ENCODE measurements at regions not wholly inside any gene's neighbourhood (a gene's known extent, or its start where the extent isn't known, plus 50 kb on each side); places are given as distances from the start of the nearest gene placed in this dataset.

- FAIRE-seq, result no peak
- H3K79me2 ChIP-seq (ENCODE audit: insufficient read depth, low read length), result no peaks in the 10 kb centered on the region
- Mint-ChIP-seq H3K27me3 (ENCODE audit: low read depth, unreplicated experiment) (no peaks in the 10 kb centered on the region), H3K9me3 (ENCODE audit: unreplicated experiment) (no peaks in the 10 kb centered on the region), H3K36me3 (ENCODE audit: low read depth, unreplicated experiment) (no peaks in the 10 kb centered on the region), H3K4me3 (ENCODE audit: unreplicated experiment) (no peak overlapping the region), H3K27ac (ENCODE audit: unreplicated experiment) (no peak overlapping the region), H3K4me1 (ENCODE audit: low read depth, unreplicated experiment) (no peaks in the 10 kb centered on the region)
- no peaks in the 10 kb centered on the region for H4K20me1 ChIP-seq (ENCODE audit: insufficient read depth, low read length)
- no peak overlapping the region for H3K4me2 ChIP-seq (ENCODE audit: low read length)
- no peaks in the 10 kb centered on the region for H3K4me1 ChIP-seq (ENCODE audit: insufficient read depth, low read length)
- no peaks in the 10 kb centered on the region for H3K9me3 ChIP-seq (ENCODE audit: insufficient read depth, low read depth, low read length)
- H3K4me3 ChIP-seq (ENCODE audit: insufficient read depth, low read depth, low read length), result no peak overlapping the region
- H3K27me3 ChIP-seq (ENCODE audit: insufficient read depth, low read length), result peaks cover 3% of the 10 kb centered on the region
- H3K36me3 ChIP-seq (ENCODE audit: insufficient read depth, low read length), result no peaks in the 10 kb centered on the region
- TF ChIP-seq EZH2 (IDR thresholded peaks at IDR 0.05; ENCODE audit: insufficient read depth, low read length), result no peak
- TF ChIP-seq, protein P1, sequence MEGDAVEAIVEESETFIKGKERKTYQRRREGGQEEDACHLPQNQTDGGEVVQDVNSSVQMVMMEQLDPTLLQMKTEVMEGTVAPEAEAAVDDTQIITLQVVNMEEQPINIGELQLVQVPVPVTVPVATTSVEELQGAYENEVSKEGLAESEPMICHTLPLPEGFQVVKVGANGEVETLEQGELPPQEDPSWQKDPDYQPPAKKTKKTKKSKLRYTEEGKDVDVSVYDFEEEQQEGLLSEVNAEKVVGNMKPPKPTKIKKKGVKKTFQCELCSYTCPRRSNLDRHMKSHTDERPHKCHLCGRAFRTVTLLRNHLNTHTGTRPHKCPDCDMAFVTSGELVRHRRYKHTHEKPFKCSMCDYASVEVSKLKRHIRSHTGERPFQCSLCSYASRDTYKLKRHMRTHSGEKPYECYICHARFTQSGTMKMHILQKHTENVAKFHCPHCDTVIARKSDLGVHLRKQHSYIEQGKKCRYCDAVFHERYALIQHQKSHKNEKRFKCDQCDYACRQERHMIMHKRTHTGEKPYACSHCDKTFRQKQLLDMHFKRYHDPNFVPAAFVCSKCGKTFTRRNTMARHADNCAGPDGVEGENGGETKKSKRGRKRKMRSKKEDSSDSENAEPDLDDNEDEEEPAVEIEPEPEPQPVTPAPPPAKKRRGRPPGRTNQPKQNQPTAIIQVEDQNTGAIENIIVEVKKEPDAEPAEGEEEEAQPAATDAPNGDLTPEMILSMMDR (IDR thresholded peaks at IDR 0.05; ENCODE audit: insufficient read depth, low read depth, low read length), result no peak
- H2AFZ ChIP-seq (ENCODE audit: low read depth, low read length), result no peak overlapping the region
- no peak overlapping the region for H3K27ac ChIP-seq (ENCODE audit: low read depth, low read length)
- H3K9ac ChIP-seq (ENCODE audit: low read length), result no peak overlapping the region
- DNase-seq (ENCODE audit: low read depth), result no peak
These were observed 72.6 kb downstream of the CCR1 start for GRCh38 chr3:46135475-46135874.

- Mint-ChIP-seq H3K27me3 (ENCODE audit: low read depth, unreplicated experiment) (no peaks in the 10 kb centered on the region), H3K4me1 (ENCODE audit: low read depth, unreplicated experiment) (peaks cover 10% of the 10 kb centered on the region), H3K36me3 (ENCODE audit: low read depth, unreplicated experiment) (no peaks in the 10 kb centered on the region), H3K4me3 (ENCODE audit: unreplicated experiment) (no peak overlapping the region), H3K27ac (ENCODE audit: unreplicated experiment) (no peak overlapping the region), H3K9me3 (ENCODE audit: unreplicated experiment) (no peaks in the 10 kb centered on the region)
- Histone ChIP-seq H3K4me2 (ENCODE audit: low read length) (no peak overlapping the region), H3K4me3 (ENCODE audit: insufficient read depth, low read depth, low read length) (no peak overlapping the region), H3K79me2 (ENCODE audit: insufficient read depth, low read length) (no peaks in the 10 kb centered on the region), H3K9me3 (ENCODE audit: insufficient read depth, low read depth, low read length) (no peaks in the 10 kb centered on the region), H3K27me3 (ENCODE audit: insufficient read depth, low read length) (peaks cover 3% of the 10 kb centered on the region), H4K20me1 (ENCODE audit: insufficient read depth, low read length) (no peaks in the 10 kb centered on the region), H3K4me1 (ENCODE audit: insufficient read depth, low read length) (no peaks in the 10 kb centered on the region), H3K36me3 (ENCODE audit: insufficient read depth, low read length) (no peaks in the 10 kb centered on the region), H3K27ac (ENCODE audit: low read depth, low read length) (no peak overlapping the region), H3K9ac (ENCODE audit: low read length) (no peak overlapping the region), H2AFZ (ENCODE audit: low read depth, low read length) (no peak overlapping the region)
- TF ChIP-seq, protein P1 (IDR thresholded peaks at IDR 0.05; ENCODE audit: insufficient read depth, low read depth, low read length), result no peak
- TF ChIP-seq EZH2 (IDR thresholded peaks at IDR 0.05; ENCODE audit: insufficient read depth, low read length), result no peak
- DNase-seq (ENCODE audit: low read depth) (no peak), FAIRE-seq (no peak)
These were observed 74.8 kb downstream of the CCR1 start for GRCh38 chr3:46133285-46133684.

- Mint-ChIP-seq H3K36me3 (ENCODE audit: low read depth, unreplicated experiment) (no peaks in the 10 kb centered on the region), H3K27me3 (ENCODE audit: low read depth, unreplicated experiment) (no peaks in the 10 kb centered on the region), H3K27ac (ENCODE audit: unreplicated experiment) (no peak overlapping the region), H3K4me1 (ENCODE audit: low read depth, unreplicated experiment) (peaks cover 17% of the 10 kb centered on the region), H3K4me3 (ENCODE audit: unreplicated experiment) (no peak overlapping the region), H3K9me3 (ENCODE audit: unreplicated experiment) (no peaks in the 10 kb centered on the region)
- Histone ChIP-seq H2AFZ (ENCODE audit: low read depth, low read length) (no peak overlapping the region), H3K9ac (ENCODE audit: low read length) (no peak overlapping the region), H3K4me2 (ENCODE audit: low read length) (no peak overlapping the region), H3K27me3 (ENCODE audit: insufficient read depth, low read length) (peaks cover 3% of the 10 kb centered on the region), H3K4me3 (ENCODE audit: insufficient read depth, low read depth, low read length) (no peak overlapping the region), H4K20me1 (ENCODE audit: insufficient read depth, low read length) (no peaks in the 10 kb centered on the region), H3K4me1 (ENCODE audit: insufficient read depth, low read length) (no peaks in the 10 kb centered on the region), H3K79me2 (ENCODE audit: insufficient read depth, low read length) (no peaks in the 10 kb centered on the region), H3K9me3 (ENCODE audit: insufficient read depth, low read depth, low read length) (no peaks in the 10 kb centered on the region), H3K36me3 (ENCODE audit: insufficient read depth, low read length) (no peaks in the 10 kb centered on the region), H3K27ac (ENCODE audit: low read depth, low read length) (no peak overlapping the region)
- FAIRE-seq, result no peak
- TF ChIP-seq, protein P1 (IDR thresholded peaks at IDR 0.05; ENCODE audit: insufficient read depth, low read depth, low read length), result no peak
- TF ChIP-seq EZH2 (IDR thresholded peaks at IDR 0.05; ENCODE audit: insufficient read depth, low read length), result no peak
- no peak for DNase-seq (ENCODE audit: low read depth)
These were observed 75.5 kb downstream of the CCR1 start for GRCh38 chr3:46132565-46132964.

Data from astrocyte (in vitro differentiated cells and primary cell).